H54 (cell line): ENCODE measurements at regions not wholly inside any gene's neighbourhood (a gene's known extent, or its start where the extent isn't known, plus 50 kb on each side); places are given as distances from the start of the nearest gene placed in this dataset.

Experiments
- DNase-seq: peaks from one replicate; pipeline ENCODE4 v3.0.0; 2011; ENCODE audit warnings: low spot score, mixed read lengths; ENCODE audit not compliant: insufficient read length
- FAIRE-seq: peaks from 3 replicates; lab custom pipeline; 2011; peaks lifted over from hg19 to GRCh38; lab: Jason Lieb, UNC
- POLR2A ChIP-seq: IDR thresholded peaks from 2 replicates; pipeline ENCODE4 v1.6.1; 2011; ENCODE audit warnings: low read depth, mild to moderate bottlenecking, low read length

DNA sequence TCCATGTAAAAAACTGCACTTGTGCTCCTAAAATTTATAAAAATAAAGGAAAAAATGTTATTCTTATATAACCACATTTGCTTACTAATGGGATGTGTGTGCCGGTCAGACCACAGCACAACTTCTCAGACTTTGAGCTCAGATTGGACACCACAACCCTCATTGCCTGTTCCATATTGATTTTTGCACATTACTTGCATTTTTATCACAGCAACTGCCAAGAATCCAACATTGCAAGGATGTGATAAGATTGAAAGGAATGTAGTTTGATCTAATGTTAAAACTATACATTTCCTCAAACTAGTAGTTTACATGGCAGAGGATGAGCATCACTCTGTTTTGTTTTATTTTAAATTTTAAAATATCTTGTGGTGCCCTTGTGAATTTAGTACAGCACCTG lies 227.8 kb downstream of the KDR start:
- DNase-seq: no peak

DNA sequence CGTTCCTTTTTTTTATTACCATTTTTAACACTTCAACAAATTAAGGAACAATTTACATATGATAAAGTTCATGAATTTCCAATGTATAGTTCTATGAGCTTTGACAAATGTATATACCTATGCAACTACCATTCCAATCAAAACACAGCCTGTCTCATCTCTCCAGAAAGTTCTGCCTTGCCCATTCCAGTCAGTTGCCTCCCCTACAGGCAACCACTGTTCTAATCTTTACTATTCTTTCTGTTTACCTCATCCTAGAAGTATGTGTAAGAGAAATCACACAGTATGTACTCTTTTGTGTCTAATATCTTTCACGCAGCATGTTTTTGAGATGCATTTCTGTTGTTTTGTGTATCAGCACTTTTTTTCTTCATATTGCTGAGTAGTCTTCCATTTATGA lies 224.9 kb downstream of the KIT start:
- DNase-seq (no peak), FAIRE-seq (no peak)
- no peak for TF ChIP-seq POLR2A

More for the DNA sequence above, 227.8 kb downstream of the KDR start:
- TF ChIP-seq POLR2A: no peak
- FAIRE-seq: no peak

DNA sequence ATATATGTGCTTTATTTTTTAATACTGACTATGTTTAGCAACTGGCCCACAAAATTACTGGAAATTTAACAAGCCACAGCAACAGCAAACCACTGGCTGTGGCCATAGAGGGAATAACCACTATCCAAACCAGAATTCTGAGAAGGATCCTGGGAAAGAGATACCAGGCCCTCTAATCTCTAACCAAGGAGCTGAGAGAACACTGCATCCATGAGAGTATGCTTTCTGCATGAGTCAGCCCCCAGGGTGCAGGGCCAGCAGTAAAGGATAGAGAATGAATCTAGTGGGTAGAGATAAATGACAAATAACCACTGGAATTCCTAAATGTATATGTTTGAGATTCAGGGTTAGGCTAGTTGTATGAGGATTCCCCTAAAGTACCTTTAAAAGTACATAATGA lies 221.8 kb downstream of the KIT start:
- DNase-seq (peak; percentile 5), FAIRE-seq (no peak)
- TF ChIP-seq POLR2A: no peak

DNA sequence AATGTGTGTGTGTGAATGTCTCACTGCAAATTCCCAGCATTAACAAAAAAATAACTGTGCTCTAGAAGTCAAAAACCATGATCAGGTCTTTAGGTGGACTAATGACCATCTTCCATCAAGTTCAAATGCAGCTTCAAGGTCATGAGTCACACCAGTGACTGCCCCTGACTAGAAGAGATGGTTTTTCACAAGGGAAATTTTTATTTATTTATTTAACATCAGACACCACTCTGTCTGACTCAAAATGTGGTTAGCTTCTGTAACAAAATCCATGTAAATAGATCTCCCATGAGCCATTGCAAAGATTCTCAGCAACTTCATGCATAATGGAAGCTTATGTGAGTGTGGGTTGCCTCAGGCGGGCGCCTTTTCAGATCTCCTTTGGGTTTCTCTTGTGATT lies 219.2 kb downstream of the KIT start:
- DNase-seq (no peak), FAIRE-seq (no peak)
- no peak for TF ChIP-seq POLR2A

DNA sequence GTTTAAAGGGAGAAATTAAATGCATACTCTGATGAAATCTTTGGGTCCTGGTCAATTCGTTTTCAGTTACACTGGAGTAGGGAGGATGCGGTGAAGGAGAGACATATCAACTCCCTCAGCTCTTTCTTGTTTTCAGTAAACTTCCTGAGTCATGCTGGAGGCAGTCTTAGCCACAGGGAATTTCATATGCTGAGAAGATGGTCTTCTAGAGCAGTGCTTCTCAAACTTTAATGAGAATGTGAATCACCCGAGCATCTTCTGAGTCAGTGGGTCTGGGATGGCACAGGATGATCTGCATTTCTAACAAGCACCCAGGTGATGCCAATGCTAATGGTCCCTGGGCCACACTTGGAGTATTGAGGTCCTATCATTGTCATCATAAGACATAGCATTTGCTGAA lies 214.5 kb downstream of the KIT start:
- no peak for TF ChIP-seq POLR2A
- no peak for FAIRE-seq

DNA sequence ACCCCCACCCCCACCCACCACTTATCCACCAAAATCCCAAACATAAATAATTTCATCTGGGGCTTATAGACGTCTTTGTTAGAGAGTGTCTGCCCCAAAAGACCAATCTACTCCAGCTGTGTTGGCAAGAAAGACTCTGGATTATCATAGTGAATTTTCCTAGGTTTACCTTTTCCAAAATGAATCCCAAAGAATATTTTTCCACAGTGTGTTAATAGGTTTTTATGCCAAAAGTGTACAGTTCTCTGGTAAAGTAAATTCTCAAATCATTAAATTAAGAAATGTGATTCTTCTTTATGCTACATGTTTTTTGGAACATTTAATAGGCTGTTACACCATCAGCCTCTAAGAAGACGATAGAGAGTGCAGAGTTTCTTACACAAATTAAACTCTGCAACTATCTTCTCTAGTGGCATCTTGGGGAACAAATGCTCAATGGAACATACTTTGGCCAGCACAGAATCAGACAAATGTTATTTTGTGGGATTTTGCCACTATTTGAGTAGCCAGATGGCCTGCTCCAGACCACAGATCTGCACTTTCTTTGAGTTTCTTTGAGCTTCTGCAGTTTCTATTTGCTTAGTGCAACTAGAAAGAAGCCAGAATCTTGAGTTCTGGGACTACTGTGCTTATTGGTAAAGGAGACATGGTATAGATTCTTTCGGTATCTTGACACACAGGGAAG lies 206.0 kb downstream of the KIT start:
- no peak for FAIRE-seq
- TF ChIP-seq POLR2A: no peak
- DNase-seq: no peak

More for the DNA sequence above, 214.5 kb downstream of the KIT start:
- DNase-seq: no peak

DNA sequence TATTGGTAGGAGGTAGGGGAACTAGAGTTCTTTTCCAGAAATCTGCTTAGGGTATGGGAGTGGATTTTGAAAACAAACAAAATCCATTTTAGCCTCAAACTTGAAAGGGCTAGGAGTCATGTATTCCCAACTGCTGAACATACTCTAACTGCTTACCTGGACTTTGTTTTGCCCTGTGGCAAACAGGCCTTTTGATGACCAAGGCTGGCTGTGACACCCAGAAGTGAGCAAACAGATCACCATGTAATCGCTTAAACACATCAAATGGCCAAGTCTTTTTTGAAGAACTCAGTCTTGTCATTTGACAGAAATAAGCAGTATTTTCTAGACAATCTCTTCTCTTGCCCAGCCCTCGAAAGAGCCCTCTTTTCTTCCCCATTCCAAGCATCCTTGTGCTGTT lies 203.4 kb downstream of the KIT start:
- no peak for TF ChIP-seq POLR2A
- DNase-seq (no peak), FAIRE-seq (no peak)

DNA sequence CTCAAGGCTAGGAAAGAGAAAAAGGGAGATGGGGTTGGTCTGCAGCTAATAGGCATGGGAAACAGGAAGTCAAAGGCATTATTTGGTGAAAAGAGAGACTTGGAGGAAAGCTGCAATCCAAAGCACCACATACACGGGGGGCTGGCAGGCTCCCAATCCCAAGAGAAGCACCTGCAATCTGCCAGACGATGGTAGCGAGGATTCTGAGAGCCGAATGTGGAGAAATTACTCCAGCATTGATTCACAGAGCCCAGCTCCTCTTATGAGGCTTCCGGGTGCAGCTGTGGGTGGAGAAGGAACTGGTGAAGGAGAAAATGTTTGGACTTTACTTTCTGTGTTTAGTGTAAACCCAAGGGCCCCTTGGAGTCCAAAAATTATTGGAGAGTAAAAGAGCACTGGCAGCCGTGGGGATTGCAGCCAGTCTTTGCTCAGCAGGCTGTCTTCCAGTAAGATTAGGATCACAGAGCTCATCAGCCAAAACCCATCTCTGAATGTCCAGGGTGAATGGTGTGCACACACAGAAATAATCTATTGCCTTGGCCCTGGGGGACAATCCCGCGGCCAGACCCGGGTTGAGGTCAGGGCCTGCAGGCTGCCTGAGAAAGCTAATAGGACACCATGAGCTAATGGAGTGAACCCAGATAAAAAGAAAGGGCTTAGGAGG lies 197.6 kb downstream of the KIT start:
- no peak for TF ChIP-seq POLR2A
- no peak for FAIRE-seq
- DNase-seq: no peak

DNA sequence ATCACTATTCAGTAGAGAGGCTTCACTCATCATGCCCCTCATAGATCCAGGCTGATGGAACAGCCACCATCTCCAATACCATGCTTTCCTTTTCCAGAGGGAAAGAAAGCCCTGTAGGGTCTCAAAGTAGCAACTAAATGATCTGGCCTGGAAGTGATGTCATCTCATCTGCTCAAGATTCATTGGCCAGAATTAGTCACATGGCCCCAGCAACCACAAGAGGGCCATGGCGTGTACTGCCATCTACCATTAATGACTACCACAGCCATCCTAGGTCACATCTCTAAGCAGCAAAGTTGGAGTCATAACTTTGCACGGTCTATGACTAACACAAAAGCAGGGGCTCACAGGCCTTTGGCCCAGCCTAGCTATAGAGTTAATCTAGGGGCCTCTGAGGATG lies 194.8 kb downstream of the KIT start:
- FAIRE-seq (no peak), DNase-seq (no peak)
- TF ChIP-seq POLR2A: no peak

DNA sequence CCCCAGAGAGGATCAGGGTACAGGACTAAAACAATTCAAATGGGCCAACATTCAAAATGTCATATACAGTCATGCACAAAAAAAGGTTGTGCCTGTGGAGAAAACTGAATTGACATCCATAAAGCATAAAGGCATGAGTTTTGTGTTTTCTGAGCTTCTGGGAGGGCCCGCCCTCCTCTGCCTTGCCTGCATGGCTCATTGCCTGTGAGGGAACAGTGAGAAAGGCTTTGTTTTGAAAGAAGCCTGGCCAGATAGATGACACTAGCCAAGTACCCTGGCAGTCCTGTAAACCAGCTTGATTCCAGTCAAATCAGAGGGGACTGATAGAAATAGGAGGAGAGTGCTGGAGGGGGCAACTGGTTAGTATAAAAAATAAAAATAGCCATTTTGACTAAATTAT lies 194.3 kb downstream of the KIT start:
- TF ChIP-seq POLR2A: no peak
- FAIRE-seq (no peak), DNase-seq (no peak)

DNA sequence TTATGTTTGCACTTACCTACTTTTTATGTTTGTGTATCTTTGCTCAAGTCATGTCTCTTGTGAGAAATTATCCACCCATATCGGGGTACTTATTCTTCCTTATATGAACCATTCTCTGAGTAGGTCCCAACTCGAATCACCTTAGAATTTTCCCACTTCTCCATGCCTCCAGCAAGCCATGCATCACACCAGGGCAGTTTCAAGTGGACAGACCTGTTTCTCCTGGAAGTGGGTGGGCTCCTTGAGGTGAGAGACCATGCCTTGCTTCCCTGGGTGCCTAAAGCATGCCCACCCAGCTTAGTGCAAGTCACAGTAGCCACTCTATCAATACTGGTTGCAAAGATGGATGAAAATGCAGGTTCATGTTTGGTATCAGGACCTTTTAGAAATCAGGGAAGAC lies 187.2 kb downstream of the KIT start:
- TF ChIP-seq POLR2A: no peak
- FAIRE-seq (no peak), DNase-seq (no peak)

DNA sequence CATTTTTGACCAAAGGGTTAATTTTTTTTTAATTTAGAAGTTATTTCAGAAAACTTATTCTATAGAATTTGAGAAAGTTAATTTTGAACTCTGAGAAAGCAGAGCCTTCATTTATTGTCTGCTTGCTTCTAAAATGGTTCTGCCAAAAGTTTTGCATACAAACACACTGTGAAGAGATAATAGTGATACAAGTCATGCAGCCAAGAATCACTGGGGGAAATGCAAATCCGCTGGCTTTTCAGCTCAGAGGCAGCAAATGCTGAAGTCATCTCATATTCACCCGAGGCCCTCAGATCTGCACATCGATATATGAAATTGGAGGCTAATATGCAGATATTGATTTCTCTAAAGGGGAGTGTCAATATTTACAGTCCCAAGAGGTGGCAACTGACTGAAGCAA lies 186.2 kb downstream of the KIT start:
- DNase-seq (no peak), FAIRE-seq (no peak)
- TF ChIP-seq POLR2A: no peak

DNA sequence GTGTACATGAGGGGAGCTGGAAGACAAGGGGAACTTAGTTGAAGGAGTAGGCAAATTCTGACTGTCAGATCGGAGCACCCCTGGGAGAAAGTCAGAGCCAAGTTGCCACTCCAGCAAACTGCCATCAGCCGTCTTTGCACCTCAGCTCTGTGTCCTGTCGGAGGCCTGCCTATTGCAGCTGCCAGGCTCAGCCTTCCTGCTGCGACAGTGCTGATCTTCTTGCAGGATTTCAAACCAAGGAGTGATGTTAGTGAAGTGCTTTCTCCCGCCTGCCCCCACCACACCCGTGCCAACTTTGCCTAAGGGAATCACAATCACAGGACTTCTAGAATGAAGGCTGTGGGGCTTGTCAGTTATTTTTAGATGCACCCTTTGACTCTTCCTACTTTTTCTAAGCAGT lies 185.3 kb downstream of the KIT start:
- FAIRE-seq (no peak), DNase-seq (no peak)
- no peak for TF ChIP-seq POLR2A

DNA sequence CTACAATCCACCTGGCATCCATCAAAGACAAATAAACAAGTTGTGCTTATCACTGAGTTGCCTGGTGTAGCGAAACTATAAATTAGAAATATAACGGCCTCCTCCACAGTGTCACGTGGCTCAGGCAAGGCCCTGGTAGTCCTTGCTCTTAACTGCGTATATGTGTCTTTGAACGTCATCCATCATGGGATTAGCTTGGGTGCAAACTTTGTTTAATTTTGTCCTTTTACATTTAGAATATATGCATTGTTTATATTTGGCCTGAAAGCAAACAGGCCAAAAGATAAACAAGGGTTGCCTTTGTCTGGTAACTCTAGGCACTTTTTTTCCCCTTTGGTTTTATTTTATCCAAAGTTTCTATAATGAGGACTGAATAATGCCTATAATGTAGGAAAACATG lies 184.9 kb downstream of the KIT start:
- TF ChIP-seq POLR2A: no peak
- DNase-seq: no peak
- no peak for FAIRE-seq

DNA sequence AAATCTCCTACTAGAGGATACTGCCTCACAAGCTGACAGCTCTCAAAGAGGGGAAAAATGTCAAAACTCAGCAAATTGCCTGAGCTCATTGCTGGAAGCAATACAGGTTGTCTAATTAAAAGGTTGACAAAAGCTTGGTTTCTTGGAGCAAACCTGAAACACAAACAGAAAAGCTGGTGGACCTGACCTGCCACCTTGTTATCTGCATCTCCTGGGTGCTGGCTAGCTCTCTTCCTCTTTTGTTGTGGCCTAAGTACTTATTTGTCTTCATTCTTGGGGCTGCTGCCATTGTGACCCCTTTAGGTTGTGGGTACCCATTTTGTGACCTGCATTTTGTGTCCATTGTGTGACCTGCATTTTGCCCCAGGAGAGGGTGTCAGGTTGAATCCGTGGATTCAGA lies 184.5 kb downstream of the KIT start:
- no peak for DNase-seq
- FAIRE-seq: no peak
- no peak for TF ChIP-seq POLR2A
